ENCODE measurements at regions not wholly inside any gene's neighbourhood (a gene's known extent, or its start where the extent isn't known, plus 50 kb on each side); places are given as distances from the start of the nearest gene placed in this dataset.

- no peak for FAIRE-seq
Measured at GRCh38 chr3:163058031-163058854, 1561.6 kb downstream of the OTOL1 start.

GRCh38 chr3:163071713-163072112 is 1575.1 kb downstream of the OTOL1 start:
- DNase-seq (ENCODE audit: low spot score) (no peak), FAIRE-seq (no peak)

More at GRCh38 chr3:163058031-163058854, 1561.6 kb downstream of the OTOL1 start:
- DNase-seq (ENCODE audit: low spot score): no peak

Measured in urothelium cell line (cell line).